MM.1S (cell line): ENCODE measurements at regions not wholly inside any gene's neighbourhood (a gene's known extent, or its start where the extent isn't known, plus 50 kb on each side); places are given as distances from the start of the nearest gene placed in this dataset.

ENCODE experiments used
- EZH2 ChIP-seq: fragments of 300-600 bp; sonication (generic); optimal IDR thresholded peaks from 2 replicates; pipeline ENCODE3; 2017; ENCODE audit warnings: low read depth, mild to moderate bottlenecking, antibody characterized with exemption, low read length, mixed read lengths
- EZH2phosphoT487 ChIP-seq: fragments of 300-600 bp; sonication (generic); IDR thresholded peaks from 2 replicates; pipeline ENCODE4 v1.6.1; 2018; ENCODE audit warnings: antibody characterized with exemption, low read length
- TF ChIP-seq, protein P1 (sequence below): fragments of 300-600 bp; sonication (generic); IDR thresholded peaks from 2 replicates; pipeline ENCODE4 v1.5.1; 2016; ENCODE audit warnings: antibody characterized with exemption, low read length, mixed read lengths

GRCh38 chr7:25805027-25805687 lies 346.8 kb upstream of the NFE2L3 start:
- TF ChIP-seq, protein P1, sequence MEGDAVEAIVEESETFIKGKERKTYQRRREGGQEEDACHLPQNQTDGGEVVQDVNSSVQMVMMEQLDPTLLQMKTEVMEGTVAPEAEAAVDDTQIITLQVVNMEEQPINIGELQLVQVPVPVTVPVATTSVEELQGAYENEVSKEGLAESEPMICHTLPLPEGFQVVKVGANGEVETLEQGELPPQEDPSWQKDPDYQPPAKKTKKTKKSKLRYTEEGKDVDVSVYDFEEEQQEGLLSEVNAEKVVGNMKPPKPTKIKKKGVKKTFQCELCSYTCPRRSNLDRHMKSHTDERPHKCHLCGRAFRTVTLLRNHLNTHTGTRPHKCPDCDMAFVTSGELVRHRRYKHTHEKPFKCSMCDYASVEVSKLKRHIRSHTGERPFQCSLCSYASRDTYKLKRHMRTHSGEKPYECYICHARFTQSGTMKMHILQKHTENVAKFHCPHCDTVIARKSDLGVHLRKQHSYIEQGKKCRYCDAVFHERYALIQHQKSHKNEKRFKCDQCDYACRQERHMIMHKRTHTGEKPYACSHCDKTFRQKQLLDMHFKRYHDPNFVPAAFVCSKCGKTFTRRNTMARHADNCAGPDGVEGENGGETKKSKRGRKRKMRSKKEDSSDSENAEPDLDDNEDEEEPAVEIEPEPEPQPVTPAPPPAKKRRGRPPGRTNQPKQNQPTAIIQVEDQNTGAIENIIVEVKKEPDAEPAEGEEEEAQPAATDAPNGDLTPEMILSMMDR, result no peak
- TF ChIP-seq EZH2phosphoT487 (no peak), EZH2 (no peak)
